Smooth muscle cell (in vitro differentiated cells): ENCODE measurements at regions not wholly inside any gene's neighbourhood (a gene's known extent, or its start where the extent isn't known, plus 50 kb on each side); places are given as distances from the start of the nearest gene placed in this dataset.
A peak's percentile ranks its signal among the peaks of the same experiment; 100 is the strongest.

Source experiments
- DNase-seq: peaks from one replicate; lab custom pipeline; 2025; ENCODE audit not compliant: unreplicated experiment; lab: John Stamatoyannopoulos, UW
- H2AFZ ChIP-seq: fragments of 200-600 bp; sonication (generic); 2 replicates; pipeline ENCODE4 v1.6.0; 2016; ENCODE audit warnings: antibody characterized with exemption, low read depth, mild to moderate bottlenecking
- H3F3A ChIP-seq: fragments of 200-600 bp; sonication (generic); 2 replicates; pipeline ENCODE4 v1.6.0; 2017; ENCODE audit warnings: antibody characterized with exemption, low read depth
- H3K27ac ChIP-seq: fragments of 200-600 bp; sonication (generic); 2 replicates; pipeline ENCODE4 v1.5.1; 2016; ENCODE audit warnings: low read depth, mild to moderate bottlenecking
- H3K27me3 ChIP-seq: fragments of 200-600 bp; sonication (generic); 2 replicates; pipeline ENCODE4 v1.6.1; 2016; ENCODE audit warnings: low read depth, mild to moderate bottlenecking
- H3K36me3 ChIP-seq: fragments of 200-600 bp; sonication (generic); 2 replicates; pipeline ENCODE4 v1.5.1; 2016; ENCODE audit warnings: low read depth
- H3K4me1 ChIP-seq: fragments of 200-600 bp; sonication (generic); 2 replicates; pipeline ENCODE4 v1.5.1; 2016; ENCODE audit warnings: low read depth
- H3K4me2 ChIP-seq: fragments of 200-600 bp; sonication (generic); 2 replicates; pipeline ENCODE4 v1.6.0; 2016; ENCODE audit warnings: mild to moderate bottlenecking
- H3K4me3 ChIP-seq: fragments of 200-600 bp; sonication (generic); 2 replicates; pipeline ENCODE4 v1.5.1; 2016; ENCODE audit warnings: mild to moderate bottlenecking
- H3K79me2 ChIP-seq: fragments of 200-600 bp; sonication (generic); 2 replicates; pipeline ENCODE4 v1.6.0; 2016; ENCODE audit warnings: low read depth, mild to moderate bottlenecking
- H3K9ac ChIP-seq: fragments of 200-600 bp; sonication (generic); 2 replicates; pipeline ENCODE4 v1.6.0; 2016; ENCODE audit warnings: low read depth
- H3K9me3 ChIP-seq: fragments of 200-600 bp; sonication (generic); replicated peaks from 2 replicates; pipeline ENCODE4 v1.5.1; 2016; ENCODE audit warnings: low read depth
- H4K20me1 ChIP-seq: fragments of 200-600 bp; sonication (generic); 2 replicates; pipeline ENCODE4 v1.6.0; 2016; ENCODE audit warnings: low read depth
- WGBS: methylation state at CpG from one replicate; pipeline ENCODE4 v1.1.7; 2016; ENCODE audit warnings: low lambda C conversion rate; 5-methylcytosine and 5-hydroxymethylcytosine counted together
- TF ChIP-seq, protein P1 (sequence below): fragments of 200-600 bp; sonication (generic); IDR thresholded peaks from 2 replicates; pipeline ENCODE4 v1.5.1; 2017; ENCODE audit warnings: borderline replicate concordance, mild to moderate bottlenecking, antibody characterized with exemption; ENCODE audit not compliant: insufficient read depth, poor library complexity, severe bottlenecking

DNA sequence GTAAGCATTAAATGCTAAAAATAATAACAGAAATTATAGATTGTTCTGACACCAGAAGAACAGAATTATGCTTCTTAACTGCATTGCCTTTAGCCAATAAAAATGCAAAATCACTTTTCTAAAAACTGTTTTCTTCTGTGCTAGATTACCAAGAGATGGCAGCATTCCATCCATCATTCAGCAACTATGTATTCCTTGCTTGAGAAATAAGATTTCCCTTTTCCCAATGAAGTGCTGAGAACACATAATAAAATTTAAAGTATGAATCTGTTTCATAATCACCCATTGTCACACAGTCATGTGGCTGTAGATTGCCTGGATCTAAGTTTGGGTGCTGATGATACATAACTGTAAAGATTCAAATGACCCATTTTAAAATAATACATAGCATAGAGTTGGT is 504.2 kb downstream of the TDRD15 start:
- no peaks in the 10 kb centered on the region for H3F3A ChIP-seq
- H4K20me1 ChIP-seq, result no peaks in the 10 kb centered on the region
- no peaks in the 10 kb centered on the region for H3K9me3 ChIP-seq
- no peaks in the 10 kb centered on the region for H3K36me3 ChIP-seq
- no peak for DNase-seq
- no peak overlapping the region for H3K27ac ChIP-seq
- H2AFZ ChIP-seq, result no peak overlapping the region
- H3K27me3 ChIP-seq, result no peaks in the 10 kb centered on the region
- H3K79me2 ChIP-seq, result no peaks in the 10 kb centered on the region
- TF ChIP-seq, protein P1, sequence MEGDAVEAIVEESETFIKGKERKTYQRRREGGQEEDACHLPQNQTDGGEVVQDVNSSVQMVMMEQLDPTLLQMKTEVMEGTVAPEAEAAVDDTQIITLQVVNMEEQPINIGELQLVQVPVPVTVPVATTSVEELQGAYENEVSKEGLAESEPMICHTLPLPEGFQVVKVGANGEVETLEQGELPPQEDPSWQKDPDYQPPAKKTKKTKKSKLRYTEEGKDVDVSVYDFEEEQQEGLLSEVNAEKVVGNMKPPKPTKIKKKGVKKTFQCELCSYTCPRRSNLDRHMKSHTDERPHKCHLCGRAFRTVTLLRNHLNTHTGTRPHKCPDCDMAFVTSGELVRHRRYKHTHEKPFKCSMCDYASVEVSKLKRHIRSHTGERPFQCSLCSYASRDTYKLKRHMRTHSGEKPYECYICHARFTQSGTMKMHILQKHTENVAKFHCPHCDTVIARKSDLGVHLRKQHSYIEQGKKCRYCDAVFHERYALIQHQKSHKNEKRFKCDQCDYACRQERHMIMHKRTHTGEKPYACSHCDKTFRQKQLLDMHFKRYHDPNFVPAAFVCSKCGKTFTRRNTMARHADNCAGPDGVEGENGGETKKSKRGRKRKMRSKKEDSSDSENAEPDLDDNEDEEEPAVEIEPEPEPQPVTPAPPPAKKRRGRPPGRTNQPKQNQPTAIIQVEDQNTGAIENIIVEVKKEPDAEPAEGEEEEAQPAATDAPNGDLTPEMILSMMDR, result peak; percentile 8
- no peak overlapping the region for H3K4me2 ChIP-seq
- H3K4me3 ChIP-seq, result no peak overlapping the region
- no peak overlapping the region for H3K9ac ChIP-seq
- H3K4me1 ChIP-seq, result no peaks in the 10 kb centered on the region

DNA sequence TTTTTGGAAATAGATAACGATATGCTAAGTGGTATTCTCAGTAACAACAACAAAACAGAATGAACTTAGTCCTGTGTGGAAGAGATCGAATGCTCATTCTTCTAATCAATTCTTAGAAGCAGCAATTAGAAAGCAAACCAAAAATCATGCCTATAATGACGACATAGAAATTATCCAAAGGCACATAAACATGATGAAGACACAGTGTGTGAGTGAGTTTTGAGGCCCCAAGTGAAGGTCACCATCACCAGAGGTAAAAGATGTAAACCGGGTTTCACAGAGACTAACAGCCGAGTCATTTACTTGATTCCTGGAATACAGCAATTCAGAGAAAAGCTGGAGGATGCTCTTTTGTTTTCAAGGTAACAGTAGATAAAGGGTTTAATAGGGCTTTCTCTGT is 509.2 kb downstream of the TDRD15 start:
- TF ChIP-seq, protein P1, result no peak
- no peaks in the 10 kb centered on the region for H3K9me3 ChIP-seq
- no peaks in the 10 kb centered on the region for H3K27me3 ChIP-seq
- no peak overlapping the region for H3K27ac ChIP-seq
- H3K36me3 ChIP-seq, result no peaks in the 10 kb centered on the region
- no peaks in the 10 kb centered on the region for H3K4me1 ChIP-seq
- no peak overlapping the region for H2AFZ ChIP-seq
- no peak overlapping the region for H3K4me2 ChIP-seq
- no peak overlapping the region for H3K4me3 ChIP-seq
- H3F3A ChIP-seq, result no peaks in the 10 kb centered on the region
- H3K9ac ChIP-seq, result no peak overlapping the region
- H4K20me1 ChIP-seq, result no peaks in the 10 kb centered on the region
- WGBS, result 63% methylated on average over 5 of the region's 5 CpGs
- no peak for DNase-seq
- H3K79me2 ChIP-seq, result no peaks in the 10 kb centered on the region

DNA sequence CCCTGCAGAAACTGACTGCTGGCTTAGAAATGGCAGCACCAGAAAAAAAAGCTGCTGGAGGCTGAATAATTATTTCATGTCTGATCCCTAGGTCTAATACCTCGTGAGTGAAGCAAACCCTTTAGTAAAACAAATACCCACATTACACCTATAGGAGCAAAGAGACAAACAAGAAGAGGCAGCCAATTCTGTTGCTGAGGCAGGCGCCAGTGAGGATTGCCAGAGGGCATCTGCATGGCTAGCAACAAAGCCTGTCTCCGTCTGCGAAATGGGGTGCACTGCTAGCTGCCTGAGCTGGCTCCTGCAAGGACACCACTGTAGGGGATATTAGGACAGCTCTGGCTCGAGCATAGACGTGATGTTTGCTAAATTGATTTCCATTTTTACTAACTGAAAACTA is 509.7 kb downstream of the TDRD15 start:
- Histone ChIP-seq H3K27me3 (no peaks in the 10 kb centered on the region), H3K9ac (no peak overlapping the region), H4K20me1 (no peaks in the 10 kb centered on the region), H3K4me3 (no peak overlapping the region), H3K27ac (no peak overlapping the region), H3K4me1 (no peaks in the 10 kb centered on the region), H3K4me2 (no peak overlapping the region), H3F3A (no peaks in the 10 kb centered on the region), H2AFZ (no peak overlapping the region), H3K36me3 (no peaks in the 10 kb centered on the region), H3K9me3 (no peaks in the 10 kb centered on the region), H3K79me2 (no peaks in the 10 kb centered on the region)
- DNase-seq, result no peak
- TF ChIP-seq, protein P1, result no peak
- WGBS, result 33% methylated on average over 6 of the region's 6 CpGs

DNA sequence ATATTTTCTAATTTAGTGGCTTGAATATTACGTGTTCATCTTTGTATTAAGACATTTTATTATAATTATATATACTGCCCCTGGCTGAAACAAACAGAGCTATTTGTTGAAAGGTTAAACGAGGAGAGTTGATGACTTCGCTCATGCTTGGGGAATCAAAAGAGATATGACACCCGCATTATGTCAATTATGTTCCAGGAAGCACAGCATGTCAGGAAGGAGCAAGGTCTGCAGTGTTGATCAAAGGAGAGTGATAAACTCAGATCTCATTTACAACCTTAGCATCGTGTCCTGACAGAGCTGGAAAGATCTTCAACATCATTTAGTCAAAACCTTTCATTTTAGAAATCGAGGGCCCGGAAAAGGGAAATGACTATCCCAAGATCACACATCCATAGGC is 510.1 kb downstream of the TDRD15 start:
- Histone ChIP-seq H3K36me3 (no peaks in the 10 kb centered on the region), H3K27ac (no peak overlapping the region), H3F3A (no peaks in the 10 kb centered on the region), H3K27me3 (no peaks in the 10 kb centered on the region), H3K9ac (no peak overlapping the region), H3K9me3 (no peaks in the 10 kb centered on the region), H4K20me1 (no peaks in the 10 kb centered on the region), H3K4me3 (no peak overlapping the region), H3K79me2 (no peaks in the 10 kb centered on the region), H3K4me1 (no peaks in the 10 kb centered on the region), H2AFZ (no peak overlapping the region), H3K4me2 (no peak overlapping the region)
- TF ChIP-seq, protein P1, result no peak
- WGBS, result 76% methylated on average over 7 of the region's 7 CpGs
- DNase-seq, result no peak
